ENCODE measurements at regions not wholly inside any gene's neighbourhood (a gene's known extent, or its start where the extent isn't known, plus 50 kb on each side); places are given as distances from the start of the nearest gene placed in this dataset.

DNA sequence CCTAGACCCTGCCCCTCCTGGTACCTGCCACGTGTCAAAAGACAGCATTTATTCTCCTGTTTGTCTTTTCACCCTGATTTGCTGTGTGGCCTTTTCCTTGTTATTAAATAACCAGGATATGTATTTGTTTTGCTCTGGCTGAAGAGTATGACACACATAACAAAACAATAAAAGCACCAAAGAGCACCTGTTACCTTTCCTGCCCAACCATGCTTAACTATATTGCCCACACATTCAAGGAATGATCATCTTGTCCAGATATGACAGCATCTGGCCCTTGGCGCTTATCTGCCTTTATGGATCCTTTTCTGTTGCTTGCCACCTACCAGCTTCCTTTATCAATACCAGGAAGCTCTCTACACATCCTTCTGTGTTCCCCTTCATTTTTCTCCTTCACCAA is 357.7 kb downstream of the FGFR2 start:
- ATAC-seq = no peak
- no peak for DNase-seq

DNA sequence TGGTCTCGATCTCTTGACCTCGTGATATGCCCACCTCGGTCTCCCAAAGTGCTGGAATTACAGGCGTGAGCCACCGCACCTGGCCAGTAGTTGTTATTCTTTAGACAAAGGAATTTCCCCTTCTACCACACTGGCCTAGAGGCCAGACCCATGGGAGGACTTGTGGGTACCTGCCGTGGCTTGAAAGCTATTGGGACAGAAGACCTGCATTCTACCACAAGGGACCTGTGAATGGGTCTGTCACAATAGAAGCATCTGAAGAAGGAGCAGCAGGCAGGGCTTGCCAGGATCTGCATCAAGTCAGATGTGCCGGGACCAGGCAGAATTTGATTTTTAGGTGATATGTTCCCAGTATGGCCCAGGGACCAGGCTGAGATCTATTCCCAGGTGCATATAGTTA is 356.9 kb downstream of the FGFR2 start:
- ATAC-seq (no peak), DNase-seq (no peak)

DNA sequence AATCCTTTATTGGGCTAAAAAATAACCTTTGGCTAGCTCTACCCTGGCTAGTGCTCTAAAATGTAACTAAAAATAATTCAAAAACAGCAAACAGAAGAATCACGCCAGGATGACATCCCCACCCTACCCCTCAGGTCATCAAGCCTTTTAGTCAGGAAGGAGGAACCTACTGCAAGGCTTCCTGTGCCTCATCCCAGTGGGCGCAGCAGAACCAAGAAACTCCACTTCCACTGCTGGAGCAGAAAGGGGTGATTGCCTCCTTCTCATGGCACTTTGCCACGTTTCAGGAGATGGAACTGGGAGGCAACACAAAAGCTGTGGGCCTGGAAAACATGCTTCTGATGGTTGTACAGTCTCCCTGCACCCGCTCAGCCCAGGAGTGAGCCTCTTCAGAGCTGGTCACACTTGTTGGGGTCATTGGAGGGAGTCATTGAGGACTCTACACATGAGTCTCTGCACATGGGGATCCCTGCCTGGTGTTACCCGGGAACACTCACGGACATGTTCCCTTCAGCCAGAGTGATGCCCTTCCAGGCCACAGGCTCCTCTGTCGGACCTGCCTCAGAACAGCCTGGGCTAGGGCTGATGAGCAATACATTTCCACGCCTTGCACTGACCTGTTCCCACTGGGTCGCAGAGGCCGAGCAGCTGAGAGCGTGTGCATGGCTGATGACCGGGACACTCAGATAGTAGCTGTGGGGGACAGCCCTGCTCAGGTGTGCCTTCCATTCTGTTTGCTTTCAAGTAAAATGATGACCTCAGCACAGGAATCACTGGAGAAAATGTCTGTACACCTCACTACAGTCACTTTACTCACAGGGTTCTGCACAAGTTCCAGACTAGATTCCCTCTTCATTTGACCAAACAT is 355.3 kb downstream of the FGFR2 start:
- no peak for ATAC-seq
- DNase-seq = no peak

DNA sequence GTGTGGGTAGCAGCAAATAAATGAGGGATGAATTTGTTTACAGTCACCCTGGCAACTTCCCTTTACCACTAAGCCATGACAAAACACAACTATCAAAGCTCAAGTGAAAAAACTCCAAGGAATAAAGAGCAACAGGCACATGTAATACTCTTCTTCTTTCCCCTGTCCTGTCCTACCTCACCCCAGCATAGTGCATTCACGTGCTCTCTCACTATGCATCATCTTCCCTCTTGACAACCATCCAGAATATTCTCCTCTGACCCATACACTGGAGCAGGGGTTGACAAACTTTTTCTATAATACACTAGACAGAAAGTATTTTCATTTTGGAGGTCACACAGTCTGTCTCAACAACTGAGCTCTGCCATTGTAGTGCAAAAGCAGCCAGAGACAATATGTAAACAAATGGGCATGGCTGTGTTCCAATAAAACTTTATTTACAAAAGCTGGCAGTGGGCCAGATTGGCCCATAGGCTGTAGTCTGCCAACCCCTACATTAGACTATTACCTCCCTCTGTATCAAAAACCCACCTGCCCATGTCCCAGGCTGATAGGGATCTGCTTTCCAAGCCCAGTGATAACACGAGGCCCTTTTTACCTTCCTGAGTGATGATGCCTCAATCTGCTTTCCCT is 354.5 kb downstream of the FGFR2 start:
- DNase-seq (no peak), ATAC-seq (no peak)

DNA sequence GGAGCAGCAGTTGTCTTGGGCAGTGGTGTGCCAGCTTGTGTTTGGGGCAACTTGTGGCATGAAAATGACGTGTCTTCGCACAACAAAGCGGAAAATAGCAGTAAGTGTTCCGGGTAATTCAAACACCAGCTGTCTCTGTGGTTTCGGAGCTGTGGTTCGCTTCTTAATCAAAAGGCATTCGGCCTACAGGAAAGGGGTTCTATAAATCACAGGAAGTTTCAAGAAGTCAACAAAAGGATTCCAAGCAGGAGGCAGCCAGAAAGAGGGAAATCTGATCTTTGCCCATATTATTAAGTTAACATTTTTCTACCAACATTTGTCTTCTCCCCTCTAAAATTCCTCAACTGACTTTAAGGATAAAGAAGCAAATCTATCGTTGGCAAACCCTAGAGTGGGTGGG is 353.4 kb downstream of the FGFR2 start:
- DNase-seq (no peak), ATAC-seq (no peak)

DNA sequence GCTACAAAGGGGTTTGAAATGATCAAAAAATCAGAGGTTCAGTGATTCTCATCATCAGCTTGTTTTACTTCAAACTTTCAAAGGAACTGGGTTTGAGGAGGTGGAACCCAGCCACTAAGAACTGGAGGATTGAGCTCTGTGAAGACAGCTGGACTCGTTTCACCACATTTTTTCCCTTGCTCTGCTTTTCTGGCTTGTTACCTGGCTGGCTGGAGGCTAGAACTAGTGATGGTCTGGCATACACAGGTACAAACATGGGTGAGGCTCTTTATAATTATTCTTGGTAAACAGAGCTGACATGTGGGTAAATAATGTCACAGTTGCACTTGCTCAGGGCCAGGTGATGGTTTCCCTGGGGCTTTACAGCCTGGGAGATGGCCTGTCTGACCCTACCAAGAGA is 352.5 kb downstream of the FGFR2 start:
- DNase-seq = no peak
- ATAC-seq = no peak

DNA sequence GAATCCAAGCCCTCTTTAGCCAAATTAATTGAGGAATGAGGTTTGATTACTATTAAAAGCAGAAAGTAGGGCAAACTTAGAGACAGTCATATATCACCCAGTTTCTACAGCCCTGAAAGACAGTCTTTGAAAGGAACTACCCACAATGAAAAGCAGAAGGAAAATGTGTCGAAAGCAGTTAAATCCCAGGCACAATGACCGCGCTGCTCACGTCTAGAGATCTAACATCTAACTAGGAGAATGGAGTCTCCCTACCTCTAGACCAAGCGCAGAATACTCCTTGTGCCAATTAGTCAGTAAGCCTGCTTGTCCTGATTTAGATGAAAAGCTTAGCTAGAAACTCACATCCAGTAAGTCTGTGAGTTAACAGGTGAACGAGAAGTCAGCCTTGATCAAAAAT is 350.0 kb downstream of the FGFR2 start:
- DNase-seq (no peak), ATAC-seq (no peak)

DNA sequence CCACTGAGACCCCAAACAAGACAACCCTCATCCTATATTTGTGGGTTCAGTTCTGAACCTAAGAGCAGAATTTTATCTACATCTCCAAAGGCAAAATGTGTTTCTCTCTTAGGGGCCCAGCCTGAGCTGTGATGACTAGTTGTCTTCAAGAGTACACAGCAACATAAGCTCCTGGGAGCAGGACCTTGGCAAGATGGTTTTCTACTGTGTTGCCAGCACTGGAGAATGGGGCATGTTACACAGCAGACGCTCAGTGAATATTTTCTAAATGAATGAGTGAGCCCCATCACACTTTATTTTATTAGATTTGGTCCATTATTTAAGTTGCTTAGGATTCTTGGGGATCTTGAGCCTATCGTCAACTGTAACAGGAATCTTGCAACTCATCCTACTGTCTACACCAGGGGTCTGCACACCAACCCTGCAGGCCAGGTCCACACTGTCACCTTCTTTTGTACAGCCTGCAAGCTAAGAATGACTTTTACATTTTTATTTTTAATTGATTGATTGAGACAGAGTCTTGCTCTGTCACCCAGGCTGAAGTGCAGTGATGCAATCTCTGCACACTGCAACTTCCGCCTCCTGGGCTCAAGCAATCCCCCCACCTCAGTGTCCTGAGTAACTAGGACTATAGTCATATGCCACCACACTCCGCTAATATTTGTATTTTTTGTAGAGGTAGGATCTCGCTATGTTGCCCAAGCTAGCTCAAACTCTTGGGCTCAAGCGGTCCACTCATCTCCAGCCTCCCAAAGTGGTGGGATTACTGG is 347.1 kb downstream of the FGFR2 start:
- no peak for ATAC-seq
- DNase-seq = no peak

DNA sequence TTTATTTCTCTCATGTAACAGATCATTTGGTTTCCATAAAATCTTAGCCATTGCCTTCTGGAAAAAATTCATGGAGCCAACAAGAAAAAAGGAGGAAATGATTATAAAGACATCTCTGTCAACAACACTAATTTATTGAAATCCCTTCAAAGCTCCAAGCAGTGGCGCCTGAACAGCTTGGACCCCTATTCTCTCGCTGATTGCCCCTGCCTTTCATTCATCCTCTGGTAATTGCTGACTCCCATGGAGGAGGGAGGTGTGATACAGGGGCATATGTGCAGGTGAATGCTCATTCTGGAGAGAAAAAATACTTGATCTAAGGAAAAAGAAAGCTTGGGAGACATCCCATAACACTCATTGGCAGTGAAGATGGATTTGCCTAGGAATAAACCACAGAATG is 345.5 kb downstream of the FGFR2 start:
- ATAC-seq (no peak), DNase-seq (no peak)

DNA sequence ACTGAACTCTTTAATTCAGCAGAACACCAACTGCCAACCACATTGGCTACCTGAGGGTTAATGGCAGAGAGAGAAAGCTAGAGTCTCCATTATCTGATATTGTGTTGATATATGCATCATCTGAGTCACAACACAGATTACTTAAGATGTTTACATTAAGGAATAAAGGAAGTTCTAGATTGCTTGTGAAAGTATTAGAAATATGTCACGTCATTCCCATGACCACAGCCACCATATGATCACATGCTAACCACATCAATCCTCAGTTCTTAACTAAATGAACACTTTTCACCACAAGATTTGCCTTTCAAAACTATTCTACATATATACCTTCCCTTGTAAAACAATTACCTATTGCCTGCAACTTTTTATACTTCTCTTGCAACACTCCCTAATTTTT is 337.9 kb downstream of the FGFR2 start:
- DNase-seq = no peak
- ATAC-seq = no peak

DNA sequence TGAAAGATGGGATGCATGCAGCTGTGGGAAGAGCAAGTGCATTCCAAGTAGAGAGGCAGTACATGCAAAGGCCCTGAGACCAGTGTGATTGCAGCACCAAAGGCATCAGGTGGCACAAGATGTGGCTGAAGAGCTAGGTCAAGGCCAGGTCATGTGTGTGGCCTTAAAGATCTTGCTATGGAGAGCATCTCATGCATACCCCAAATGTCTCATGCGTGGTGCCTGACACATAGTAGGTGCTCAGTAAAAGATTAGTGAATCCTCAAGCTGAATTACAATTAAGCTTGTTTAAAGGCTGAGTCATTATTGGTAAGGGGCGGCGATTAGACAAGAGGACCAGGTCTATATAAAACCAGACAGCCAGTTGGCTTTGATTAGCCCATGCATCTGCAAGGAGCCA is 336.6 kb downstream of the FGFR2 start:
- DNase-seq (no peak), ATAC-seq (no peak)

DNA sequence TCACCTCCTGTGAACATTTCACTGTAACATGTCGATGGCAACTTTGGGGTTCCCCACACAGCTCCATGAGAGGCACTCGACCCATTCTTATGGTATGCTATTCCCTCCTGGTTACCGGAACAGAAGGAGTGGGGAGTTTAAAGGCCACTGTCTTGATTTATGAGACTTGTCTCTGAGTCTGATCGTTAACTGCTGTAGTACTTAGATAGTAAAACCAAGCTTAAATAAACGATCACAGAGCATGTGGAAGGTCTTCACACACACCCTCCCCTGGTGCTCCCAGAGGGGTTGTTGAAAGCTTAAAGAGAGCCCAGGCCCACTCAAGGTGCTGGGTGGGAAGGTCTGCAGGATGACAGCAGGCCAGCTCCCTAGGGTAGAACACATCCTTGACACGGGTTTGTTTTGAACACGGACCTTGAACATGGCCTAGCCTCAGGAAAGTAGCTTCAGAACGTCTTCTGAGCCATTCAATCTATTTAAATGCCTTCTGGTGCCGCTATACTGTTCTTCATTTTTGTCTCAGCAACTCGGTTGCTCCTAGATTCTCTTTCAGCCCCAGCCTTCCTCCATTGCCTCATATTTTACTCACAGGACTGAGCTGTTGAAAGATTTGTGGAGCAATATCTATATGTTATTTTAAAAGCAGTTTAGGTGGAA is 335.3 kb downstream of the FGFR2 start:
- no peak for DNase-seq
- ATAC-seq = no peak

DNA sequence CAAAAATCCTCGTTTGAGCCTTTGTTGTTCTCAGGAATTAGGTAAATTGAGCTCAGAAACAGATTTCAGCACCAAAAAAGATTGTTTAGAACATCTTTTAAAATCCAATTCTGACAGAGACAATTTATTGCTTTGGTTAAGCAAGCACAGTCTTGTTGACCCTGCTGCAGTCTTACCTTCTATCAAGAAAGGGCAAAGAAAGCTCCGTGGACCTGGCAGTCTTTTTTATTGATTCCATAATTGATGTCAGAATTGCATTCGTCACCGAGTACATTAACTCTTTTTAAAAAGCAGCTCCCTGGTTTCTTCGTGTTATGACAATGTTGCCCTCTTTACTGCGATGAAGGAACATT is 334.8 kb downstream of the FGFR2 start:
- DNase-seq (no peak), ATAC-seq (no peak)

DNA sequence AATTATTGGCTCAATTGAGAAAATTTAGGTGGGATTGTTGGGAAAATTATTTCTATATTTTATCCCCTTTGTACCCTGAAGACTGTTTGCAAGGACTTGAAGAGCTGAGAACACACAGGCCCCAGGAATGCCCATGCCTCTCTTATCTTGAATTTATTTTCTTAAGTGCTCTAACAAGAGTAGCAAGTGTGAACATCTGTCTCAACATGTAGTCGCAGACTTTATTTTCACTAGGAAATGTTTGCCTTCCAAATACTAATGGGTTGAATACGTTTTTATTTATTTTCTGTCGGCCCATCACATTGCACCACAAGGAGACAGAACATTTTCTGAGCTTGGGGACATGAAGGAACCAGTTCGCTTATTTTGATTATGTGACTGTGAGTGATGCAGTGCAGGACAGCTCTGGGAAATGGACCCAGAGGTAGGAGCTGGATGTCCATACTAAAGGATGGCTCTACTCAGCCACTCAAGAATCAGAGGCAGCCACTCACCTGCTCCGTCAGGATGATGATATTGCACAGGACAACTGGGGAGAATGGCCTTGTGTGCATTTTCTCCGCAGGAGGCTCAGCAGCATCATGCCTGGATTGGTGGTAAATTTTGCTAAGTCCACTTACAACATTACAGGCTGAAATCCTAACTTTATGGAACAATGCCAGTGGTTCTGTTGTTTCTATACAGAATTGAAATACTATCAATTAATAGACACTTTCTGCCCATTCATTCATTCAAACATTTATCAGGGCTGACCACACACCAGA is 332.7 kb downstream of the FGFR2 start:
- DNase-seq (no peak), ATAC-seq (no peak)

DNA sequence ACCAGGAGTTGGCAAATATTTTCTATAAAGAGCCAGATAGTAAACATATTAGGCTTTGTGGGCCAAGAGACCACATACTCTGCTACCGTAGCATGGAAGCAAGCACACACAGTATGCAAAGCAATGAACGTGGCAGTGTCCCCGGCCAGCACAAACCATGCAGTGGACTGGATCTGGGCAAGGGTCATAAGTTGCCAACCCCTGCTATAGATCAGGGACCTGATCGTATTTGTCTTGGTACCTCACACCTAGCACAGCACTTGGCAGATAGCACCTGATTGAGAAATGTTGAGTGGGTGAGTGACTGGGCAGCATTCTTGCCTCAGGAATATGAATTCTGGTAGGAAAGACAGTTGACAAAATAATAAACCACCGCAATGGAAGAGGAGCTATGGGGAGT is 331.9 kb downstream of the FGFR2 start:
- no peak for ATAC-seq
- DNase-seq = no peak

DNA sequence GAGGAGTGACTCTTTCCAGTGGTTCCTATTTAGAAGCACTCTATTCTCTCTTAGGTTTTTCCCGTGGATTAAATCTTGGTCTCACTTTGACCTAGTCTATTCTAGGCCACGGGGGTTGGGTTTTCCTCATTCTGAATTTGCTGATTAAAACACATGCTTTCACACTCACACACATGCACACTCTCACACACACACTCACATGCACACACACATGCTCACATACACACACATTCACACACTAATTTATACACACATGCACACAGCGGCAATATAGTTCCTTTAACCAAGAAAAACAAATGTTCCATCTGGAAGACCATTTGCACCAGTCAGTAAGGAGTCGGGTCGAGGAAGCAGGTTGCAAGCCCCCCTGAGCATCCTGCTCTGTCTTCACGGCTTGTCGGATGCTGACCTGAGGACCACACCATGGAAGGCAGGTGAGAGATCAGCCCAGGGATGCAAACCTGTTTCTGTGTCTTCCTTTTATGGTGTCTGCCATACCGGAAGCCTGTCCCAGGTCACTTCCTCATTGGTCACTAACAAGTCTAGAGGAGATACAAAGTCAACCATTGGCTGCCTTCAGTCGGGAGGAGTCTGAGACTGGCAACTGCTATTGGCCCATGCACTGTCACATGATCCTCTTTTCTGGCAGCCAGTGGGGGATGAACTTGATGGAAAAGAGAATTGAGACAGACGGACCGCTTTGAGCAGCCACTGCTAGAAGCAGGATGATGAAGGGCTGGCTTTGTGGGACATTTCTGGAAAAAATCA is 330.8 kb downstream of the FGFR2 start:
- no peak for DNase-seq
- no peak for ATAC-seq

DNA sequence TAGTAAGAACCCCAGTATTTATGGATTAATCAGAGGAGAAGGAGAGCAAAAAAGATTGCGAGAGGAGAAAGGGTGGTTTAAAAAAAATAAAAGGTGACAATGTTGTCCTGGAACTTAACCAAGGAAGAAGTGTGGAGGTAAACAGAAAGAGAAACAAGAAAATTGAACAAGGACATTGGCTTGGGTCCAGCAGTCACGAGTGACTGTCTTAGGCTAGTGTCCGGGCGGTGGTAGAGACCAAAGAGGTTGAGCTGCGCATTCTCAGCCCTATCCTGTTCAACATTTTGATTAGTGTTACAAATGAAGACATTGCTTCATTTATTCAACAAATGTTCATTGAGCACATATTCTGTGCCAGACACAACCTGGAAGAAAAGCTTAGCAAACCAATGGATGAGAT is 329.9 kb downstream of the FGFR2 start:
- no peak for DNase-seq
- ATAC-seq = no peak

DNA sequence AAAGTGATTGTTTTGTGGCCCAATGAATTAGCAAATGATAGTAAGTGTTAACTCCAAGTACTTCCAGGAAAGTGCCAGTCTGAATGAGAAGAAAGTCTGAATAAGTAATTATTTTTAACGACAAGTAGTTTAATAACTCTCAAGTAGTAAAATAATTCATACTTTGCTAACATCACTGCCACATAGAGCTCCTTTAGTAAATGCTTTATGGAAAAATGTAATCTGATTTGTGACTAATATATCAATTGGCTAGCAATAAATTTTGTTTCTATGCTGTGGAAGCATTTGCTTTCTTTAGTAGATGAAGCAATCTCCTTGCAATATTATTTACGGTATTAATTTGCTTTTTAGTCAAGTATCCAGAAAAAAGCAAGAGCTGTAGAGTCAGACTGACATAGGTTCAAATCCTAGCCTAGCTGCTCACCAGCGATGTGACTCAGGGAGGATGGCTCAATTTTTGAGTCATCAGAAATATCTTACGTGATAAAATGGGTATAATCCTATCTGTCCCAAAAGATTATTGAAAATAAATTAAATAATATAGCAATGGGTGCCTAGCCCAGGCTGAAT is 329.3 kb downstream of the FGFR2 start:
- DNase-seq (no peak), ATAC-seq (no peak)

DNA sequence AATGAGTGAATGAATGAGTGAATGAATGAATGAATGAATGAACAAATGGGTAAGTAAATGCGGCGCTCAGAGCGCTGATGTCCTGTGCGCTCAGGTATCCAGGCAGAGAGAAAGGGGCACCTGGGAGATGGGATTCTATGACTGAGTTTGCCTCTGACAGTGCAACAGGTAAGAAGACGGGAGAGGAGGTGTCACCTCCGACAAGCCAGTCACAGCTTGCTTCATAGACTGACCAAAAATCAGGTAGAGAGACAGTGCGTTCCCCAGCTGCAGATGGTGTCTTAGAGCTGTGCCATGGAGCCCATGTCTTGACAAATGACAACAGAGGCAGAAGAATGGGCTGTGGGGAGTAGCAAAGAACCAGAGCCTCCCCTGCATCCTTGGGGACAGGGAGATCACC is 327.3 kb downstream of the FGFR2 start:
- ATAC-seq (no peak), DNase-seq (no peak)

DNA sequence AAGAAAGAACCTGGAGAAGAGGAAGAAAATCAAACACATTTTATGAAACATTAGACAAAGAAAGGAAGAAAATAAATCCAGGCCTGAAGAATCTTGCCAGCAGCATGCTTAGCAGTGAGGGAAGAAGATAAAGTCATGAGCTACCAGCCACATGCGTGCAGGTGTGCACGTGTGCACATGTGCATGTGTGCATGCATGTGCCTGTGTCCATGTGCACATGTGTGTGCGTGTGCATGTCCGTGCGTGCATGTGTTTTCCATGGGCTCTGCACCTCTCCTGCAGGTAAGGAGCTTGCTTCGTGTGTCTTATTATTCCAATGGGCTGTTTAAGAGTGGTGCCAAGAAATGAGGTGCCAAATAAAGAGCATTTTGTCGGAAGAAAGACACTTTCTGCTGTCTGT is 322.2 kb downstream of the FGFR2 start:
- no peak for ATAC-seq
- DNase-seq = no peak

DNA sequence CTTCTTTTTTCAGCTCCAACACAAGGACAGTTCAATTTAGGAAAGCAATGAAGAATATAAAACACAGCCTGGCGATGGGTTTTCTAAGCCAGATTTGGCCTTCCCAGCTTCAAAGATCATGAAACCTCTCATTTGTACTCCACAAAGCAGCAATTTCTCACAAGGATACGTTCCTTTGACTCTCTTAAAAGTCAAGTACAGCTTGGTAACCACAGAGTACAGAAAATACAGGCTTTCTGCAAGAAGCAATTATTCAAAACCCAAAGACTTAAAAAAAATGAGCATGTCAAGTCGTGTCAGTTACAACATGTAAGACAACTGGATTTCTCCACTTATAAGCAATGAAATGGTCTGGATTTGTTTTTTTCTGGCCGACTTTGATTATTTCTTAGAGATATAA is 321.4 kb downstream of the FGFR2 start:
- no peak for DNase-seq
- no peak for ATAC-seq

Measured in stimulated activated naive CD8-positive, alpha-beta T cell treated with anti-CD3 and anti-CD28 coated beads, Interleukin-15, Interleukin-2, amounts not matched to agents 100 U/mL and 50 U/mL, for 24 hours (primary cell).